GM23338 (cell line): ENCODE measurements at regions not wholly inside any gene's neighbourhood (a gene's known extent, or its start where the extent isn't known, plus 50 kb on each side); places are given as distances from the start of the nearest gene placed in this dataset.

Source experiments
- ATAC-seq: fragments of 200-7000 bp; cut with Tn5 transposase; 3 replicates; pipeline ENCODE4 v1.9.1; 2020
- DNase-seq: peaks from one replicate; pipeline ENCODE4 v3.0.0-alpha.2; 2015; ENCODE audit warnings: low spot score
- H2AFZ ChIP-seq: fragments of 200-600 bp; sonication (generic); 2 replicates; pipeline ENCODE4 v1.8.0; 2016; ENCODE audit warnings: antibody characterized with exemption, mild to moderate bottlenecking, moderate library complexity
- H3F3A ChIP-seq: fragments of 200-600 bp; sonication (generic); replicated peaks from 2 replicates; pipeline ENCODE4 v1.8.0; 2017; ENCODE audit warnings: antibody characterized with exemption, mixed run types, low read depth
- H3K27ac ChIP-seq: fragments of 200-600 bp; sonication (generic); 2 replicates; pipeline ENCODE4 v1.6.1; 2016; ENCODE audit warnings: low read depth
- H3K27me3 ChIP-seq: fragments of 200-600 bp; sonication (generic); 2 replicates; pipeline ENCODE4 v1.8.0; 2016; ENCODE audit warnings: mild to moderate bottlenecking, mixed run types, moderate library complexity; ENCODE audit not compliant: insufficient read depth
- H3K36me3 ChIP-seq: fragments of 200-600 bp; sonication (generic); 2 replicates; pipeline ENCODE4 v1.8.0; 2016; ENCODE audit warnings: mild to moderate bottlenecking; ENCODE audit not compliant: insufficient read depth
- H3K4me1 ChIP-seq: fragments of 200-600 bp; sonication (generic); 2 replicates; pipeline ENCODE4 v1.8.0; 2016; ENCODE audit warnings: mild to moderate bottlenecking, moderate library complexity; ENCODE audit not compliant: insufficient read depth
- H3K4me2 ChIP-seq: fragments of 200-600 bp; sonication (generic); 2 replicates; pipeline ENCODE4 v1.7.1; 2017; ENCODE audit warnings: mixed run types
- H3K4me3 ChIP-seq: fragments of 200-600 bp; sonication (generic); 2 replicates; pipeline ENCODE4 v1.6.1; 2016; ENCODE audit warnings: mixed run types
- H3K79me2 ChIP-seq: fragments of 200-600 bp; sonication (generic); replicated peaks from 2 replicates; pipeline ENCODE4 v1.8.0; 2017; ENCODE audit warnings: mild to moderate bottlenecking; ENCODE audit not compliant: insufficient read depth
- H3K9me2 ChIP-seq: fragments of 200-600 bp; sonication (generic); 2 replicates; pipeline ENCODE4 v1.8.0; 2017; ENCODE audit not compliant: insufficient read depth
- H4K20me1 ChIP-seq: fragments of 200-600 bp; sonication (generic); replicated peaks from 2 replicates; pipeline ENCODE4 v1.8.0; 2017; ENCODE audit warnings: mild to moderate bottlenecking; ENCODE audit not compliant: insufficient read depth
- H3K27ac Mint-ChIP-seq: 2 replicates; pipeline ENCODE4 v1.8.0; 2020; ENCODE audit warnings: inconsistent platforms, mild to moderate bottlenecking, moderate library complexity, mixed read lengths
- H3K27me3 Mint-ChIP-seq: 3 replicates; pipeline ENCODE4 v1.8.0; 2022; ENCODE audit warnings: low read depth, mild to moderate bottlenecking, moderate library complexity, mixed read lengths, inconsistent platforms; ENCODE audit not compliant: insufficient read depth, poor library complexity
- H3K36me3 Mint-ChIP-seq: 3 replicates; pipeline ENCODE4 v1.8.0; 2021; ENCODE audit warnings: low read depth, mild to moderate bottlenecking, inconsistent platforms, moderate library complexity, mixed read lengths
- H3K4me1 Mint-ChIP-seq: 3 replicates; pipeline ENCODE4 v1.8.0; 2020; ENCODE audit warnings: mild to moderate bottlenecking, inconsistent platforms, mixed read lengths
- H3K4me3 Mint-ChIP-seq: 3 replicates; pipeline ENCODE4 v1.8.0; 2021; ENCODE audit warnings: moderate library complexity, mild to moderate bottlenecking, inconsistent platforms, mixed read lengths
- H3K9me3 Mint-ChIP-seq: 3 replicates; pipeline ENCODE4 v1.8.0; 2020; ENCODE audit warnings: moderate library complexity, mild to moderate bottlenecking, inconsistent platforms, mixed read lengths
- CREB1 ChIP-seq: fragments of 250-450 bp; sonication (Bioruptor Pico); IDR thresholded peaks from 2 replicates; pipeline ENCODE4 v1.5.0; 2020; ENCODE audit warnings: low read depth, mild to moderate bottlenecking, moderate library complexity
- EZH2 ChIP-seq: fragments of 200-600 bp; sonication (generic); IDR thresholded peaks from one replicate; pipeline ENCODE4 v1.8.0; 2017; ENCODE audit warnings: antibody characterized with exemption, mild to moderate bottlenecking, low read depth; ENCODE audit not compliant: unreplicated experiment
- EZH2phosphoT487 ChIP-seq: fragments of 200-600 bp; sonication (generic); IDR thresholded peaks from one replicate; pipeline ENCODE4 v1.8.1; 2018; ENCODE audit warnings: antibody characterized with exemption; ENCODE audit not compliant: unreplicated experiment
- NANOG ChIP-seq: IDR thresholded peaks from 2 replicates; pipeline ENCODE4 v1.6.1; 2016; ENCODE audit warnings: antibody characterized with exemption, borderline replicate concordance
- POLR2AphosphoS5 ChIP-seq: IDR thresholded peaks from 2 replicates; pipeline ENCODE4 v1.6.1; 2016; ENCODE audit warnings: antibody characterized with exemption, low read depth
- STAT1 ChIP-seq: IDR thresholded peaks from one replicate; pipeline ENCODE4 v1.6.1; 2016; ENCODE audit warnings: antibody characterized with exemption; ENCODE audit not compliant: unreplicated experiment
- ZNF331 ChIP-seq: fragments of 250-450 bp; sonication (Bioruptor Pico); IDR thresholded peaks from 2 replicates; pipeline ENCODE4 v1.5.0; 2020; ENCODE audit warnings: low read depth, mild to moderate bottlenecking, moderate library complexity
- TF ChIP-seq, protein P1 (sequence below): fragments of 250-450 bp; sonication (Bioruptor Pico); IDR thresholded peaks from 2 replicates; pipeline ENCODE4 v1.5.0; 2020; ENCODE audit warnings: mild to moderate bottlenecking, moderate library complexity
- TF ChIP-seq, protein P2 (sequence below), 2 experiments: fragments of 200-600 bp in 1 of 2; sonication (generic) in 1 of 2; conservative IDR thresholded peaks; 2 replicates each; pipeline versions ENCODE4 v1.5.1 to v1.6.1; 2016 to 2017; ENCODE audit warnings: antibody characterized with exemption in 2 of 2, low read depth in 2 of 2, mild to moderate bottlenecking in 2 of 2, moderate library complexity in 1 of 2

DNA sequence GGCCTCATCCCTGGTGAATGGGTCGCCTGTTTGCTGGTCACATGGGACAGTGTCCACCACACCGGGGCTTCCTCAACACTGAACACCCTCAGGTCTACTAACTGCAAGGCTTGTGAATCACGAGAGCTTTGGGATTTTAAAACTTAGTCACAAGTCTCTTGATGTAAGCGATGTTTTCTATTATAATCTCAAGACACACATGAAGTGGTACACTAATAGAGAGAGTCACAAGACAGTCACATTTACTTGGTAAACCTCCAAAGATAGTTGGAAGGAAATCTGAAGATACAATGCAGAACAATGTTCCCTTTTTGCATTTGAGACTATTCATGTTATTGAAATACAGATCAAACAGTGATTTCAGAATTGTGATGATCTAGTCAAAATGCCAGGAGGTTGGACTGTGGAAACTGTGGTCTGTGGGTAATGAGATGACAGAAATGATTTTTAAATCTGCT is 233.1 kb upstream of the KLF6 start:
- no peak overlapping the region for H3K4me3 ChIP-seq
- no peaks in the 10 kb centered on the region for H4K20me1 ChIP-seq
- Mint-ChIP-seq H3K4me1 (no peaks in the 10 kb centered on the region), H3K9me3 (no peaks in the 10 kb centered on the region), H3K36me3 (no peaks in the 10 kb centered on the region), H3K4me3 (no peak overlapping the region), H3K27ac (no peak overlapping the region), H3K27me3 (peaks cover 3% of the 10 kb centered on the region)
- no peak overlapping the region for H2AFZ ChIP-seq
- TF ChIP-seq EZH2 = no peak
- TF ChIP-seq STAT1 = no peak
- no peak for TF ChIP-seq NANOG
- TF ChIP-seq, protein P1, sequence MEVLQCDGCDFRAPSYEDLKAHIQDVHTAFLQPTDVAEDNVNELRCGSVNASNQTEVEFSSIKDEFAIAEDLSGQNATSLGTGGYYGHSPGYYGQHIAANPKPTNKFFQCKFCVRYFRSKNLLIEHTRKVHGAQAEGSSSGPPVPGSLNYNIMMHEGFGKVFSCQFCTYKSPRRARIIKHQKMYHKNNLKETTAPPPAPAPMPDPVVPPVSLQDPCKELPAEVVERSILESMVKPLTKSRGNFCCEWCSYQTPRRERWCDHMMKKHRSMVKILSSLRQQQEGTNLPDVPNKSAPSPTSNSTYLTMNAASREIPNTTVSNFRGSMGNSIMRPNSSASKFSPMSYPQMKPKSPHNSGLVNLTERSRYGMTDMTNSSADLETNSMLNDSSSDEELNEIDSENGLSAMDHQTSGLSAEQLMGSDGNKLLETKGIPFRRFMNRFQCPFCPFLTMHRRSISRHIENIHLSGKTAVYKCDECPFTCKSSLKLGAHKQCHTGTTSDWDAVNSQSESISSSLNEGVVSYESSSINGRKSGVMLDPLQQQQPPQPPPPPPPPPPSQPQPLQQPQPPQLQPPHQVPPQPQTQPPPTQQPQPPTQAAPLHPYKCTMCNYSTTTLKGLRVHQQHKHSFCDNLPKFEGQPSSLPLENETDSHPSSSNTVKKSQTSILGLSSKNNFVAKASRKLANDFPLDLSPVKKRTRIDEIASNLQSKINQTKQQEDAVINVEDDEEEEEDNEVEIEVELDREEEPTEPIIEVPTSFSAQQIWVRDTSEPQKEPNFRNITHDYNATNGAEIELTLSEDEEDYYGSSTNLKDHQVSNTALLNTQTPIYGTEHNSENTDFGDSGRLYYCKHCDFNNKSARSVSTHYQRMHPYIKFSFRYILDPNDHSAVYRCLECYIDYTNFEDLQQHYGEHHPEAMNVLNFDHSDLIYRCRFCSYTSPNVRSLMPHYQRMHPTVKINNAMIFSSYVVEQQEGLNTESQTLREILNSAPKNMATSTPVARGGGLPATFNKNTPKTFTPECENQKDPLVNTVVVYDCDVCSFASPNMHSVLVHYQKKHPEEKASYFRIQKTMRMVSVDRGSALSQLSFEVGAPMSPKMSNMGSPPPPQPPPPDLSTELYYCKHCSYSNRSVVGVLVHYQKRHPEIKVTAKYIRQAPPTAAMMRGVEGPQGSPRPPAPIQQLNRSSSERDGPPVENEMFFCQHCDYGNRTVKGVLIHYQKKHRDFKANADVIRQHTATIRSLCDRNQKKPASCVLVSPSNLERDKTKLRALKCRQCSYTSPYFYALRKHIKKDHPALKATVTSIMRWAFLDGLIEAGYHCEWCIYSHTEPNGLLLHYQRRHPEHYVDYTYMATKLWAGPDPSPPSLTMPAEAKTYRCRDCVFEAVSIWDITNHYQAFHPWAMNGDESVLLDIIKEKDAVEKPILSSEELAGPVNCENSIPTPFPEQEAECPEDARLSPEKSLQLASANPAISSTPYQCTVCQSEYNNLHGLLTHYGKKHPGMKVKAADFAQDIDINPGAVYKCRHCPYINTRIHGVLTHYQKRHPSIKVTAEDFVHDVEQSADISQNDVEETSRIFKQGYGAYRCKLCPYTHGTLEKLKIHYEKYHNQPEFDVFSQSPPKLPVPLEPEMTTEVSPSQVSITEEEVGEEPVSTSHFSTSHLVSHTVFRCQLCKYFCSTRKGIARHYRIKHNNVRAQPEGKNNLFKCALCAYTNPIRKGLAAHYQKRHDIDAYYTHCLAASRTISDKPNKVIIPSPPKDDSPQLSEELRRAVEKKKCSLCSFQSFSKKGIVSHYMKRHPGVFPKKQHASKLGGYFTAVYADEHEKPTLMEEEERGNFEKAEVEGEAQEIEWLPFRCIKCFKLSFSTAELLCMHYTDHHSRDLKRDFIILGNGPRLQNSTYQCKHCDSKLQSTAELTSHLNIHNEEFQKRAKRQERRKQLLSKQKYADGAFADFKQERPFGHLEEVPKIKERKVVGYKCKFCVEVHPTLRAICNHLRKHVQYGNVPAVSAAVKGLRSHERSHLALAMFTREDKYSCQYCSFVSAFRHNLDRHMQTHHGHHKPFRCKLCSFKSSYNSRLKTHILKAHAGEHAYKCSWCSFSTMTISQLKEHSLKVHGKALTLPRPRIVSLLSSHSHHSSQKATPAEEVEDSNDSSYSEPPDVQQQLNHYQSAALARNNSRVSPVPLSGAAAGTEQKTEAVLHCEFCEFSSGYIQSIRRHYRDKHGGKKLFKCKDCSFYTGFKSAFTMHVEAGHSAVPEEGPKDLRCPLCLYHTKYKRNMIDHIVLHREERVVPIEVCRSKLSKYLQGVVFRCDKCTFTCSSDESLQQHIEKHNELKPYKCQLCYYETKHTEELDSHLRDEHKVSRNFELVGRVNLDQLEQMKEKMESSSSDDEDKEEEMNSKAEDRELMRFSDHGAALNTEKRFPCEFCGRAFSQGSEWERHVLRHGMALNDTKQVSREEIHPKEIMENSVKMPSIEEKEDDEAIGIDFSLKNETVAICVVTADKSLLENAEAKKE (CRISPR knock-in tag) = no peak
- no peak for TF ChIP-seq EZH2phosphoT487
- no peak for TF ChIP-seq CREB1
- no peak for TF ChIP-seq ZNF331 (CRISPR knock-in tag)
- no peak for TF ChIP-seq POLR2AphosphoS5
- TF ChIP-seq, protein P2, sequence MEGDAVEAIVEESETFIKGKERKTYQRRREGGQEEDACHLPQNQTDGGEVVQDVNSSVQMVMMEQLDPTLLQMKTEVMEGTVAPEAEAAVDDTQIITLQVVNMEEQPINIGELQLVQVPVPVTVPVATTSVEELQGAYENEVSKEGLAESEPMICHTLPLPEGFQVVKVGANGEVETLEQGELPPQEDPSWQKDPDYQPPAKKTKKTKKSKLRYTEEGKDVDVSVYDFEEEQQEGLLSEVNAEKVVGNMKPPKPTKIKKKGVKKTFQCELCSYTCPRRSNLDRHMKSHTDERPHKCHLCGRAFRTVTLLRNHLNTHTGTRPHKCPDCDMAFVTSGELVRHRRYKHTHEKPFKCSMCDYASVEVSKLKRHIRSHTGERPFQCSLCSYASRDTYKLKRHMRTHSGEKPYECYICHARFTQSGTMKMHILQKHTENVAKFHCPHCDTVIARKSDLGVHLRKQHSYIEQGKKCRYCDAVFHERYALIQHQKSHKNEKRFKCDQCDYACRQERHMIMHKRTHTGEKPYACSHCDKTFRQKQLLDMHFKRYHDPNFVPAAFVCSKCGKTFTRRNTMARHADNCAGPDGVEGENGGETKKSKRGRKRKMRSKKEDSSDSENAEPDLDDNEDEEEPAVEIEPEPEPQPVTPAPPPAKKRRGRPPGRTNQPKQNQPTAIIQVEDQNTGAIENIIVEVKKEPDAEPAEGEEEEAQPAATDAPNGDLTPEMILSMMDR (conservative IDR thresholded peaks at IDR 0.05; ENCODE audit: low read depth in 2 of 2) = no peak
- H3K27me3 ChIP-seq = no peaks in the 10 kb centered on the region
- ATAC-seq (no peak), DNase-seq (no peak)
- no peak overlapping the region for H3K27ac ChIP-seq
- H3K36me3 ChIP-seq = no peaks in the 10 kb centered on the region
- no peak overlapping the region for H3K4me2 ChIP-seq
- H3K79me2 ChIP-seq = no peaks in the 10 kb centered on the region
- no peaks in the 10 kb centered on the region for H3F3A ChIP-seq
- H3K4me1 ChIP-seq = no peaks in the 10 kb centered on the region
- H3K9me2 ChIP-seq = no peaks in the 10 kb centered on the region
